ENCODE measurements at regions not wholly inside any gene's neighbourhood (a gene's known extent, or its start where the extent isn't known, plus 50 kb on each side); places are given as distances from the start of the nearest gene placed in this dataset.

GRCh38 chr1:163885510-163885909 is 563.8 kb downstream of the NUF2 start:
- no peak for TF ChIP-seq CTCF (IDR thresholded peaks at IDR 0.05)

GRCh38 chr1:163896001-163896400 is 574.2 kb downstream of the NUF2 start:
- no peak for TF ChIP-seq CTCF (IDR thresholded peaks at IDR 0.05)

- no peak for TF ChIP-seq CTCF (IDR thresholded peaks at IDR 0.05)
These were observed 575.8 kb downstream of the NUF2 start for GRCh38 chr1:163897412-163898155.

- no peak for TF ChIP-seq CTCF (IDR thresholded peaks at IDR 0.05)
These were observed 584.5 kb downstream of the NUF2 start for GRCh38 chr1:163906283-163906682.

- no peak for TF ChIP-seq CTCF (IDR thresholded peaks at IDR 0.05)
These were observed 590.6 kb downstream of the NUF2 start for GRCh38 chr1:163912170-163912884.

- TF ChIP-seq CTCF (IDR thresholded peaks at IDR 0.05), result no peak
These were observed 593.1 kb downstream of the NUF2 start for GRCh38 chr1:163914785-163915413.

- no peak for TF ChIP-seq CTCF (IDR thresholded peaks at IDR 0.05)
These were observed 601.0 kb downstream of the NUF2 start for GRCh38 chr1:163922743-163923201.

Measured in LNCAP (cell line).